CD4-positive, alpha-beta T cell treated with Interleukin-6 at 100 ng/mL for 8 hours (primary cell): ENCODE measurements at regions not wholly inside any gene's neighbourhood (a gene's known extent, or its start where the extent isn't known, plus 50 kb on each side); places are given as distances from the start of the nearest gene placed in this dataset.
"Not testable (repeated sequence)": the region's sequence is repeated elsewhere in the genome, so short reads cannot be mapped to it uniquely, and the experiment has no call there.

Experiments used
- DNase-seq: peaks from one replicate; pipeline ENCODE4 v3.0.0-alpha.2; 2020; ENCODE audit warnings: mixed read lengths, low spot score

GRCh38 chr11:25615069-25615468 is 716.9 kb upstream of the ANO3 start:
- no peak for DNase-seq

- DNase-seq: no peak
Measured at GRCh38 chr11:25615841-25616240, 716.1 kb upstream of the ANO3 start.

GRCh38 chr11:25625094-25625493 is 706.8 kb upstream of the ANO3 start:
- DNase-seq: no peak

GRCh38 chr11:25628030-25628429 is 703.9 kb upstream of the ANO3 start:
- no peak for DNase-seq

GRCh38 chr11:25633230-25633629 is 698.7 kb upstream of the ANO3 start:
- DNase-seq: no peak

GRCh38 chr11:25649220-25649619 is 682.7 kb upstream of the ANO3 start:
- not testable (repeated sequence) for DNase-seq

GRCh38 chr11:25650319-25650718 is 681.6 kb upstream of the ANO3 start:
- no peak for DNase-seq

- DNase-seq: no peak
Measured at GRCh38 chr11:25655636-25656035, 676.3 kb upstream of the ANO3 start.

- DNase-seq: no peak
Measured at GRCh38 chr11:25658916-25659315, 673.0 kb upstream of the ANO3 start.

- DNase-seq: no peak
Measured at GRCh38 chr11:25659706-25660105, 672.2 kb upstream of the ANO3 start.

- no peak for DNase-seq
Measured at GRCh38 chr11:25667871-25668270, 664.1 kb upstream of the ANO3 start.

- DNase-seq: no peak
Measured at GRCh38 chr11:25691959-25692358, 640.0 kb upstream of the ANO3 start.

GRCh38 chr11:25702417-25702816 is 629.5 kb upstream of the ANO3 start:
- DNase-seq: no peak

GRCh38 chr11:25710975-25711374 is 621.0 kb upstream of the ANO3 start:
- no peak for DNase-seq

- DNase-seq: no peak
Measured at GRCh38 chr11:25727944-25728343, 604.0 kb upstream of the ANO3 start.

GRCh38 chr11:25730230-25730629 is 601.7 kb upstream of the ANO3 start:
- no peak for DNase-seq

- no peak for DNase-seq
Measured at GRCh38 chr11:25733777-25734176, 598.2 kb upstream of the ANO3 start.

- no peak for DNase-seq
Measured at GRCh38 chr11:25734591-25735211, 597.2 kb upstream of the ANO3 start.

- DNase-seq: no peak
Measured at GRCh38 chr11:25737071-25737675, 594.8 kb upstream of the ANO3 start.

GRCh38 chr11:25741886-25742285 is 590.0 kb upstream of the ANO3 start:
- DNase-seq: no peak

- DNase-seq: no peak
Measured at GRCh38 chr11:25742800-25743199, 589.1 kb upstream of the ANO3 start.

GRCh38 chr11:25755381-25755780 is 576.5 kb upstream of the ANO3 start:
- DNase-seq: no peak

- no peak for DNase-seq
Measured at GRCh38 chr11:25755918-25756584, 575.9 kb upstream of the ANO3 start.
